ACHN (cell line): ENCODE measurements at regions not wholly inside any gene's neighbourhood (a gene's known extent, or its start where the extent isn't known, plus 50 kb on each side); places are given as distances from the start of the nearest gene placed in this dataset.

ENCODE experiments used
- DNase-seq: peaks from one replicate; pipeline ENCODE4 v3.0.0-alpha.2; 2015
- in situ Hi-C: cut with HindIII; loops from 2 replicates; pipeline ENCODE4 v1.10.0; 2017; ENCODE audit warnings: low sequenced_read_pairs, low pct_ligation_motif_present, low pct_unique_long_range_greater_than_20kb

- no peak for DNase-seq
- in situ Hi-C loops, result no loop called here
Measured at GRCh38 chr2:16016282-16016681, 75.9 kb downstream of the MYCN start.

- in situ Hi-C loops, result no loop called here
- no peak for DNase-seq
Measured at GRCh38 chr2:16015903-16016265, 75.5 kb downstream of the MYCN start.

- in situ Hi-C loops, result no loop called here
- DNase-seq, result no peak
Measured at GRCh38 chr2:16015210-16015902, 75.0 kb downstream of the MYCN start.

GRCh38 chr2:16014802-16015201 lies 74.5 kb downstream of the MYCN start:
- no peak for DNase-seq
- in situ Hi-C loops, result no loop called here

GRCh38 chr2:16014041-16014787 lies 73.9 kb downstream of the MYCN start:
- in situ Hi-C loops, result no loop called here
- DNase-seq, result no peak

- in situ Hi-C loops, result no loop called here
Measured at GRCh38 chr2:16013359-16013911, 73.1 kb downstream of the MYCN start.

GRCh38 chr2:16012626-16013358 lies 72.4 kb downstream of the MYCN start:
- in situ Hi-C loops, result no loop called here
- no peak for DNase-seq

More at GRCh38 chr2:16013359-16013911, 73.1 kb downstream of the MYCN start:
- no peak for DNase-seq

GRCh38 chr2:16012029-16012596 lies 71.8 kb downstream of the MYCN start:
- DNase-seq, result no peak
- in situ Hi-C loops, result no loop called here

- no peak for DNase-seq
- in situ Hi-C loops, result no loop called here
Measured at GRCh38 chr2:16011621-16011960, 71.2 kb downstream of the MYCN start.

GRCh38 chr2:16010951-16011620 lies 70.7 kb downstream of the MYCN start:
- DNase-seq, result no peak
- in situ Hi-C loops, result no loop called here

- DNase-seq, result no peak
- in situ Hi-C loops, result no loop called here
Measured at GRCh38 chr2:16010011-16010410, 69.7 kb downstream of the MYCN start.

- no peak for DNase-seq
- in situ Hi-C loops, result no loop called here
Measured at GRCh38 chr2:16009560-16009959, 69.2 kb downstream of the MYCN start.

GRCh38 chr2:16008856-16009255 lies 68.5 kb downstream of the MYCN start:
- DNase-seq, result no peak
- in situ Hi-C loops, result no loop called here

- no peak for DNase-seq
- in situ Hi-C loops, result no loop called here
Measured at GRCh38 chr2:16008331-16008850, 68.0 kb downstream of the MYCN start.

- in situ Hi-C loops, result no loop called here
- no peak for DNase-seq
Measured at GRCh38 chr2:16007167-16007934, 67.0 kb downstream of the MYCN start.

GRCh38 chr2:16006537-16007166 lies 66.3 kb downstream of the MYCN start:
- in situ Hi-C loops, result no loop called here
- DNase-seq, result no peak

- no peak for DNase-seq
- in situ Hi-C loops, result no loop called here
Measured at GRCh38 chr2:16005816-16006536, 65.6 kb downstream of the MYCN start.
